Effector memory CD8-positive, alpha-beta T cell (primary cell): ENCODE measurements at regions not wholly inside any gene's neighbourhood (a gene's known extent, or its start where the extent isn't known, plus 50 kb on each side); places are given as distances from the start of the nearest gene placed in this dataset.
"Not testable (repeated sequence)": the region's sequence is repeated elsewhere in the genome, so short reads cannot be mapped to it uniquely, and the experiment has no call there.

Experiments used
- ATAC-seq: fragments of 150-1000 bp; cut with Tn5 transposase; replicated peaks from 2 replicates; pipeline ENCODE4 v1.10.0; 2021; ENCODE audit warnings: mild to moderate bottlenecking, moderate library complexity
- DNase-seq, 3 experiments: peaks; one replicate each; pipeline ENCODE4 v3.0.0; 2021
- H3K27ac Mint-ChIP-seq, 2 donors: one replicate each; pipeline ENCODE4 v1.8.0; 2022; ENCODE audit warnings: mild to moderate bottlenecking in 2 of 2, mixed read lengths in 2 of 2, moderate library complexity in 2 of 2
- H3K27me3 Mint-ChIP-seq, 2 donors: one replicate each; pipeline ENCODE4 v1.8.0; 2022; ENCODE audit warnings: mixed read lengths in 2 of 2
- H3K36me3 Mint-ChIP-seq: one replicate; pipeline ENCODE4 v1.8.0; 2022; ENCODE audit warnings: mild to moderate bottlenecking, moderate library complexity, mixed read lengths; ENCODE audit not compliant: insufficient read depth
- H3K4me1 Mint-ChIP-seq, 2 donors: one replicate each; pipeline ENCODE4 v1.8.0; 2022; ENCODE audit warnings: low read depth in 2 of 2, mixed read lengths in 2 of 2
- H3K4me3 Mint-ChIP-seq, 2 donors: one replicate each; pipeline ENCODE4 v1.8.0; 2022; ENCODE audit warnings: mild to moderate bottlenecking in 2 of 2, mixed read lengths in 2 of 2, moderate library complexity in 2 of 2
- H3K9me3 Mint-ChIP-seq, 2 donors: one replicate each; pipeline ENCODE4 v1.8.0; 2022; ENCODE audit warnings: mixed read lengths in 2 of 2

GRCh38 chrX:35221391-35221790 lies 278.8 kb downstream of the FAM47B start:
- not testable (repeated sequence) for H3K36me3 Mint-ChIP-seq

DNA sequence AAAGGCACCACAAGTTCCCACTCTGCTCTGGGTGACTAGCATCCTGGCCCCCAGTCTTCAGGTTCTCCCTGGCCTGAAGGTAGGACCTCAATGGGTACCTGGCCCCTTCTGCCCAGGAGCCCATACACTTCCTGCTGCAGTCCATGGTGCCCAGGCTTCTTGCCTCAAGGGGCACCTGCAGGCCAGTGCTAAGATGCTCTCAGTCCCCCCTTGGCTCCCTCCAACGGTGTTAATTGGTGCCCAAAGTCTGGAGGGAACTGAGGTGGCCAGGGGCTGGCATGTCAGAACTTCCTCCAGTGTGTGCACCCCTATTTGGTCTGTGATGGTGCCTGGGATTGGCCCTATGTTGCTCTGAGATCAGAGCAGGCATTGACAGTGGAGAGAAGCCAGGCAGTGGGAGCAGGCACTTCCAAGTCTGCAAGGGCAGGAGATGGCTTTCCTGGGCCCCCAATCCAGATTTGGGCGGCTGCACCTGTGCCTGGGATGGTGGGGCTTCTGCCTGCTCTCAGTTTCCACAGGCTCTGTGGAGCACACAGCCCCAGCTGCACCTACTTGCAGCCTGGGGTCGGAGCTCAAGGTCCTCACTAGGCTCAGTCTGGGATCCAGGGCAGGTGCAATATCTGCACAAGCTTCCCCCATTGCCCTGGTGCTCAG lies 301.6 kb downstream of the FAM47B start:
- Mint-ChIP-seq H3K36me3 (no peaks in the 10 kb centered on the region), H3K27ac (no peak overlapping the region), H3K4me1 (no peaks in the 10 kb centered on the region)

More at GRCh38 chrX:35221391-35221790, 278.8 kb downstream of the FAM47B start:
- not testable (repeated sequence) for H3K27me3 Mint-ChIP-seq, H3K4me1 Mint-ChIP-seq, H3K9me3 Mint-ChIP-seq, DNase-seq, H3K27ac Mint-ChIP-seq, ATAC-seq, H3K4me3 Mint-ChIP-seq

DNA sequence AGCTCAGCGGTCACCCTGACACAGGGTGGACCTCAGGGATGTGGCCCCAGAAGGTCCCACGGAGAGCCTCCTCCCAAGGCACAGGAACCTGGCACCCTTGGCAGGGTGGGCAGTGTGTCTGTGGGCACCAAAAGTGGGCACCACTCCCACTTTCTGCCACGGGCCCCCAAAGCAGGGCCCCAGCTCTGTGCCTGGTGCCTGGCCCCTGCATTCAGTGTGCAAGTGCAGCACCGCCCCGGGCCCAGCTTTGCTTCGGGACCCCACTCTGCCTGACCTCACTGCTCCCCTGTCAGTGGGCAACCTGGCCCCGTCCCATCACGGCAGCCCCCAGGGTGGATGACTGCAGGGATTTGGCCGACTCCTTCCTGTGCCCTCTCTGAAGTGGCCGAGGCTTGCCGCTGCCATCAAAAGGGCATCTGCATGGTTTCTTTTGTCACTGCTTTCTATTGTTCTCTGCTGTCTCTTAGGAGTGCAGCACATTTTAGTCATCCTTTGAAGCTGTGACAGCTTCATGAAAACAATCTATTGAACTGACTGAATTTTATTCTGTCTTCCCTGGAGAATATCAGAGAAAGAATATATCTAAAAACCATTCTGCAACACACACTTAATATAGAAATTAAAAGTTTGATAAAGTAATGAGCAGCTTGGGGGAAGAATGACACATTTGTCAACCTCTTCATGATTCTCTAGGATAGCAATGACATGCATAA lies 302.4 kb downstream of the FAM47B start:
- H3K4me1 Mint-ChIP-seq = no peaks in the 10 kb centered on the region
- H3K4me3 Mint-ChIP-seq = no peak overlapping the region
- H3K27ac Mint-ChIP-seq = no peak overlapping the region
- DNase-seq (no peak), ATAC-seq (no peak)
- H3K9me3 Mint-ChIP-seq = no peaks in the 10 kb centered on the region
- no peaks in the 10 kb centered on the region for H3K36me3 Mint-ChIP-seq
- no peaks in the 10 kb centered on the region for H3K27me3 Mint-ChIP-seq

More for the DNA sequence above, 301.6 kb downstream of the FAM47B start:
- H3K4me3 Mint-ChIP-seq = no peak overlapping the region
- ATAC-seq = no peak
- no peaks in the 10 kb centered on the region for H3K27me3 Mint-ChIP-seq
- H3K9me3 Mint-ChIP-seq = no peaks in the 10 kb centered on the region
- no peak for DNase-seq

GRCh38 chrX:35251226-35251625 lies 308.6 kb downstream of the FAM47B start:
- H3K4me1 Mint-ChIP-seq = no peaks in the 10 kb centered on the region
- peaks cover 0 to 2% of the 10 kb centered on the region in 2 donors for H3K9me3 Mint-ChIP-seq
- H3K4me3 Mint-ChIP-seq = no peak overlapping the region
- H3K27me3 Mint-ChIP-seq = no peaks in the 10 kb centered on the region
- peaks cover 3% of the 10 kb centered on the region for H3K36me3 Mint-ChIP-seq
- no peak for DNase-seq
- ATAC-seq = no peak
- no peak overlapping the region for H3K27ac Mint-ChIP-seq

GRCh38 chrX:35276115-35276514 lies 333.5 kb downstream of the FAM47B start:
- H3K4me3 Mint-ChIP-seq = no peak overlapping the region
- DNase-seq (no peak), ATAC-seq (no peak)
- H3K9me3 Mint-ChIP-seq = no peaks in the 10 kb centered on the region
- no peaks in the 10 kb centered on the region for H3K36me3 Mint-ChIP-seq
- no peaks in the 10 kb centered on the region for H3K27me3 Mint-ChIP-seq
- H3K27ac Mint-ChIP-seq = no peak overlapping the region
- H3K4me1 Mint-ChIP-seq = no peaks in the 10 kb centered on the region

DNA sequence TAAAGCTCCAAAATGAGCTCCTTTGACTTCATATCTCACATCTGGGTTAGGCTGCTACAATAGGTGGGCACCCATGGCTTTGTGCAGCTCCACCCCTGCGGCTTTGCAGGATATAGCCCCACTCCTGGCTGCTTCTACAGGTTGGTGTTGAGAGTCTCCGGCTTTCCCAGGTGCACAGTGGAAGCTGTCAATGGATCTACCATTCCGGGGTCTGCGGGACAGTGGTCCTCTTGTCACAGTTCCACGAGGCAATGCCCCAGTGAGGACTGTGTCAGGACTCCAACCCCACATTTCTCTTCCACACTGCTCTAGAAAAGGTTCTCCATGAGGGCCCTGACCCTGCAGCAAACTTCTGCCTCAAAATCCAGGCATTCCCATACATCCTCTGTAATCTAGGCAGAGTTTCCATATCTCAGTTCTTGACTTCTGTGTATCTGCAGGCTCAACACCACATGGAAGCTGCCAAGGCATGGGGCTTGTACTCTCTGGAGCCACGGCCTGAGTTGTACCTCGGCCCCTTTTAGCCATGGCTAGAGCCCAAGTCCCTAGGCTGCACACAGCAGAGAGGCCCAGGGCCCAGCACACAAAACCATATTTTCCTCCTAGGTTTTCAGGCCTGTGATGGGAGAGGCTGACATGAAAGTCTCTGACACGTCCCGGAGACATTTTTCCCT lies 342.8 kb downstream of the FAM47B start:
- Mint-ChIP-seq H3K4me3 (no peak overlapping the region), H3K36me3 (no peaks in the 10 kb centered on the region), H3K9me3 (peaks cover 0 to 8% of the 10 kb centered on the region in 2 donors), H3K27me3 (no peaks in the 10 kb centered on the region), H3K4me1 (no peaks in the 10 kb centered on the region), H3K27ac (no peak overlapping the region)
- DNase-seq (no peak), ATAC-seq (no peak)

DNA sequence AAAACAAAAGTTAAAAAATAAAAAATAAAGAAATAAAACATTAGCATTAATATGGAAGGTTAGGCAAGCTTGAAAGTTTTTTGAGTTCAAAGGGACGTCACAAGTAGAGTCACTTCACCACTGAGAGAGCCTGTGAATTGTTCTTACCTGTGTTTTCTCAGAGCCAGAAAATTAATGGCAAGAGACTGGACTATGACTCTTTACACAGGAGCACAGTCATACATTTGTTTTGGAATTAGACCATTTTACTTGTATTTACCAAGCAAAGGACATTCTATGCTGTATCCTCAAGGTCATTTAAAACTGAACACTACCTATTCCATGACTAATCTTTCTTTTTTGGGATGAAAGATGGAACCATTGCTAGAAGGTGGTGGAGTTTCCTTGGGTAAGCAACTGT lies 346.1 kb downstream of the FAM47B start:
- no peaks in the 10 kb centered on the region for H3K36me3 Mint-ChIP-seq

DNA sequence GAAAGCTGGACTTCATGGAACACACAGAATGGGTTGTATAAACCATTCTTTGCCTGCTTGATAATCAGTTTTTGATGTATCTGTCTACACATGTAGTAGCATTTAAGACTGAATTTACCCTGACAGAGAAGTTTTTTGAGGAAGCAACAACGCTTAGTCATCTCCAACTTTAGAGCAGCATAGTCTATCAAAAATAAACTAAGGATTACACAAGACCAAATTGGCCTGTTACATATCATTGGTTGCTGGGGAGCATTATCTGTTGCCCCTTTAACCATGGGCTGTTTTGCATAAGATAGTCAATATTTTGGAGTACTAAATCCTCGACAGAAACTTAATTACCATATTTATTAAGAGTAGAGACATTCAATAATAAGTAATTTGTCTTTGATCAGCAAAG lies 347.4 kb downstream of the FAM47B start:
- no peak for DNase-seq
- H3K27ac Mint-ChIP-seq = no peak overlapping the region
- H3K4me3 Mint-ChIP-seq = no peak overlapping the region
- no peaks in the 10 kb centered on the region for H3K4me1 Mint-ChIP-seq
- no peak for ATAC-seq
- no peaks in the 10 kb centered on the region for H3K36me3 Mint-ChIP-seq
- H3K27me3 Mint-ChIP-seq = no peaks in the 10 kb centered on the region
- no peaks in the 10 kb centered on the region for H3K9me3 Mint-ChIP-seq

More for the DNA sequence above, 346.1 kb downstream of the FAM47B start:
- Mint-ChIP-seq H3K4me1 (no peaks in the 10 kb centered on the region), H3K9me3 (no peaks in the 10 kb centered on the region), H3K27ac (no peak overlapping the region), H3K27me3 (no peaks in the 10 kb centered on the region), H3K4me3 (no peak overlapping the region)
- ATAC-seq (no peak), DNase-seq (no peak)

DNA sequence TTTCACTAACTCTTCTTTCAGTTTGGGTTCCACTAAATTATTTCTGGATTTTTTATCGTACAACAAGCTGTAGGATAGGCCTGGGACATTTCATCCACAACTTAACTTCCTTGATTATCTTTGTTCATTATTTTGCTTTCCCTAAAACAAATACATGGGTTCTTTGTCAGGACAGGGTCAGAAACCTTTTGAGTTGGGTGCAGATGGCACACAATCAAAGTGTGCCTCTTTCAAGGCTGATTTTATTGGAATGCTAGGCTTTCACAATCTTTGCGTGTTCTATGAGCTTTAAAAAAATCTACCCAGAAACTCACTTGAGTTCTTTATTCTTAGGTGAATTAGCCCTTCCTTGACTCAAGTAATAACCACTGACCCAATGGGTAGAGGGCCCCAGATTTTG lies 348.4 kb downstream of the FAM47B start:
- Mint-ChIP-seq H3K27me3 (no peaks in the 10 kb centered on the region), H3K4me3 (no peak overlapping the region), H3K4me1 (no peaks in the 10 kb centered on the region), H3K36me3 (no peaks in the 10 kb centered on the region), H3K9me3 (no peaks in the 10 kb centered on the region), H3K27ac (no peak overlapping the region)
- ATAC-seq (no peak), DNase-seq (no peak)

GRCh38 chrX:35292522-35292921 lies 349.9 kb downstream of the FAM47B start:
- DNase-seq (no peak), ATAC-seq (no peak)
- no peaks in the 10 kb centered on the region for H3K9me3 Mint-ChIP-seq

GRCh38 chrX:35305037-35305436 lies 362.4 kb downstream of the FAM47B start:
- not testable (repeated sequence) for H3K36me3 Mint-ChIP-seq, H3K4me3 Mint-ChIP-seq, DNase-seq, H3K27ac Mint-ChIP-seq, H3K9me3 Mint-ChIP-seq, ATAC-seq, H3K27me3 Mint-ChIP-seq, H3K4me1 Mint-ChIP-seq

More at GRCh38 chrX:35292522-35292921, 349.9 kb downstream of the FAM47B start:
- no peaks in the 10 kb centered on the region for H3K36me3 Mint-ChIP-seq
- no peaks in the 10 kb centered on the region for H3K27me3 Mint-ChIP-seq
- H3K4me3 Mint-ChIP-seq = no peak overlapping the region
- no peaks in the 10 kb centered on the region for H3K4me1 Mint-ChIP-seq
- H3K27ac Mint-ChIP-seq = no peak overlapping the region

DNA sequence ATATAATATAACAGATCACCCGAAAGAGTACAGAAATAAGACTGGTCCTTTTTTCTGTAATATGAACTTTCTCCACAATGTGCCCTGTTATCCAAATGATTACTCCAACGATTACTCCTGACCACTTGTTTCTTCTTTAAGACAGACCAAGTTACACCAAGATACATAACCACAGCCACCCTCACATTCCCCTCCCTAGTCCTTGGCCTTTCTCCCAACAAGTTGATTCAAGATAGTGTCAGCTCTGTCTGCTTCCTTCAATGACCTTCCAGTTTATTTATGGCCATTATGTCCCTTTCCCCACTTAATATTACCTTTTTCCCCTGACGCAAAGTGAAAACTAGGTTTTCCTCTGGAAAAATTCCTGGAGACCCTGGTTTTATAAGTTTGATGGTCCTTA lies 397.2 kb downstream of the FAM47B start:
- no peak overlapping the region for H3K27ac Mint-ChIP-seq
- H3K9me3 Mint-ChIP-seq = peaks cover 0 to 4% of the 10 kb centered on the region in 2 donors
- H3K4me3 Mint-ChIP-seq = no peak overlapping the region
- ATAC-seq = no peak
- no peaks in the 10 kb centered on the region for H3K27me3 Mint-ChIP-seq
- H3K36me3 Mint-ChIP-seq = no peaks in the 10 kb centered on the region
- DNase-seq = no peak
- H3K4me1 Mint-ChIP-seq = no peaks in the 10 kb centered on the region

- Mint-ChIP-seq H3K27me3 (no peaks in the 10 kb centered on the region), H3K36me3 (no peaks in the 10 kb centered on the region), H3K27ac (no peak overlapping the region), H3K9me3 (peaks cover 0 to 4% of the 10 kb centered on the region in 2 donors), H3K4me1 (no peaks in the 10 kb centered on the region), H3K4me3 (no peak overlapping the region)
- DNase-seq = no peak
- ATAC-seq = no peak
Measured at GRCh38 chrX:35340465-35340864, 397.9 kb downstream of the FAM47B start.

- H3K4me3 Mint-ChIP-seq = no peak overlapping the region
- peaks cover 0 to 8% of the 10 kb centered on the region in 2 donors for H3K9me3 Mint-ChIP-seq
- no peak for ATAC-seq
- no peaks in the 10 kb centered on the region for H3K36me3 Mint-ChIP-seq
- no peak for DNase-seq
- H3K27ac Mint-ChIP-seq = no peak overlapping the region
- H3K4me1 Mint-ChIP-seq = no peaks in the 10 kb centered on the region
- H3K27me3 Mint-ChIP-seq = no peaks in the 10 kb centered on the region
Measured at GRCh38 chrX:35351212-35351611, 408.6 kb downstream of the FAM47B start.
